GM21526 (cell line): ENCODE measurements at regions not wholly inside any gene's neighbourhood (a gene's known extent, or its start where the extent isn't known, plus 50 kb on each side); places are given as distances from the start of the nearest gene placed in this dataset.

Experiments
- ATAC-seq: cut with Tn5 transposase; IDR thresholded peaks from one replicate; pipeline ENCODE4 v1.9.1; 2021; ENCODE audit warnings: moderate library complexity; ENCODE audit not compliant: unreplicated experiment, low FRiP score

DNA sequence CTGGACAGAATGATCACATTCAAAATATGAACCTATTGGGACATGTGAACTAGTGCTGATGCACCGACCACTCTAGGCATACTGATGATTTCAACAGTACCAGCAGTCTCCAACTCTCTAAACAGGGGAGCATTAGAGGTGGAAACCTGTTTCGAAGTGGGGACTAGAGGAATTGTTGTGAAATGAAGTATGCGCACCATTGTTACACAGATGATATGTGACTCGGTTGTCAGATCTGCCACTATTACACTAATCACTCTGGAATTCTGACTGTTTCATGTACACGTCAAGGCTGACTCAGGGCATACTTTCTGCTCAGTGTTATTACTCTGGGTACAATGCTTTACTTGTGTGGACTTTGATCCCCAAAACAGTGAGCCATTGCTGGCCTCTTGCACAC lies 198.2 kb upstream of the UBE2E2 start:
- no peak for ATAC-seq

GRCh38 chr3:23017801-23018200 lies 185.3 kb upstream of the UBE2E2 start:
- no peak for ATAC-seq

DNA sequence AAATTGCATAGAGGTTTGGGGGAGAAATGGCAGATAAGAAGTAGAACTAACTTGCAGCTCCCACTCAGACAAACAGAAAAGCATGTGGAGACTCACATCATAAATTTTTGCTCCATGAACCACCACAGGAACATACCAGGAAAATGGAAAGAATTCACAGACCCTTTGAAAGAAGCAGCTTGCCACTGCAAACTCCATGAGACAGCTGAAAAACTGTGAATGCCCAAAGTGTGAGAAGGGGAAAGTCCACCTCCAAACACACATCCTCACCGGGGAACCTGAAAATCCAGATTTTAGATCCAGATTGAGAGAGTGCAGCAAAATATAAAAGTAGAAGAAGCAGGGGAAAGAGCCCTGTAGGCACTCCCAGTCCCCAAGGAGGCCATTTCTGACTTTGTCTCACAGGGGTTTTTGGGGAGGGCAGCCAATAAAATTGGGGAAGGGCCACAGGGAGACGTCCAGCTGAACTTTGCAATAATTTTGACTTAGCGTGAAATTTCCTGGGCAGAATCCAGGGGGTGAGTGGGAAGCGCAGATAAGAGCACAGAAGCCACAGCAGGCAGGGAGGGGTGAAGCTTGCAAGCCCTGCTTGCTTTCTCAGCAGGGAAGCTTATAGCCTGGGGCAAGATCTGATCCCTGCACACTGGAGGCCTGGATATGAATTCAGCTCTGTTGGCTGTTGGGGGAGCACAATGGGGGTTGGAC lies 183.4 kb upstream of the UBE2E2 start:
- ATAC-seq, result no peak

DNA sequence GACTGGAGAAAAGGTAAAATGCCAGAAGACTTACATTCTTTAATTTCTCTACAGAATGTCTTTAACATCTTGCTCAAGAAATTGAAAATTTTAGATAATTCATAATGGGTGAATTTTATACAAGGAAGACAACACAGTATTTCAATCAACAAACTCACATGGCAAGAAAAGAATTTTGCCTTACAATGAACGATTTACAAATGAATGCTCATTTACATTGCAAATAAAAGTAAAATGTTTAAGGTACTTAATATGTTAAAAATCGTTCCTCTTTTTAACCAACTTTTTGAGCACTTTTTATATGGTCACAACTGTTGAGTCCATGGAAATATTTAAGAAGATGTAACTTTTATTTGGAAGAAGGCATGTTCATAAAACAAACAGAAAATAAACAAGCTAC lies 174.8 kb upstream of the UBE2E2 start:
- ATAC-seq, result no peak

- ATAC-seq, result no peak
These were observed 174.1 kb upstream of the UBE2E2 start for GRCh38 chr3:23029001-23029400.

DNA sequence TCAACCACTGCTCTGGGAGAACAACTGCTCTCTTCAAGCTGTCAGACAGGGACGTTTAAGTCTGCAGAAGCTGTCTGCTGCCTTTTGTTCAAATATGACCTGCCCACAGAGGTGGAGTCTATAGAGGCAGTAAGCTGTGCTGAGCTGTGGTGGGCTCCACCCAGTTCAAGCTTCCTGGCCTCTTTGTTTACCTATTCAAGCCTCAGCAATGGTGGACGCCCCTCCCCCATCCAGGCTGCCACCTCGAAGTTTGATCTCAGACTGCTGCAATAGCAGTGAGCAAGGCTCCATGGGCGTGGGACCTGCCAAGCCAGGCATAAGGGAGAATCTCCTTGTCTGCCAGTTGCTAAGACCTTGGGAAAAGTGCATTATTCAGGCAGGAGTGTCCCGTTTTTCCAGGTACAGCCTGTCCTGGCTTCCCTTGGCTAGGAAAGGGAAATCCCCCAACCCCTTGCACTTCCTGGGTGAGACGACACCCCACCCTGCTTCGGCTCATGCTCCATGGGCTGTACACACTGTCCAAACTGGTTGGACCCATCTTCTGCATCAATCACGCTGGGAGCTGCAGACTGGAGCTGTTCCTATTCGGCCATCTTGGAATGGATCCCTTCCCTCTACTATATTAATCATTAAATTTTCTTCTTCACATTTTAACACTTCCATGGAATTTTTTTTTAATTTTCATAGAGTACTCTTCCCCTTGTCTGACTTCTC lies 167.0 kb upstream of the UBE2E2 start:
- no peak for ATAC-seq

DNA sequence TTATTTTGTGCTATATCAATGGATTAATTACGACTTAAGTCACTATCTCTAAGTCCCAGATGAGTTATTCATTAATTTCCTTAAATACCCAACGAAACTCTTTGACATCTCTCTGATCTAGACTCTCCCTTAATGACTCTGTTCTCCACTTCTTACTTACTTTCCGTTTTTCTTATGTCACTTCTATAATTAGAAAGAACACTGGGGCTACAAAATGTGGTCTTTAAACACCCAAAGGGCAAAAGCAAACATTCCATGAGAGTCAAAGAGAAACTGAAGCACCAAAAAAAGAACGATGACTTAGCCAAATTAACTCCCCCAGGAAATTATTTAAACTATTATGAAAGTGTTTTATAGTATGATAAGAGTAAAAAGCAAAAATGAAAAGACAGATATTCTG lies 166.4 kb upstream of the UBE2E2 start:
- ATAC-seq, result no peak

DNA sequence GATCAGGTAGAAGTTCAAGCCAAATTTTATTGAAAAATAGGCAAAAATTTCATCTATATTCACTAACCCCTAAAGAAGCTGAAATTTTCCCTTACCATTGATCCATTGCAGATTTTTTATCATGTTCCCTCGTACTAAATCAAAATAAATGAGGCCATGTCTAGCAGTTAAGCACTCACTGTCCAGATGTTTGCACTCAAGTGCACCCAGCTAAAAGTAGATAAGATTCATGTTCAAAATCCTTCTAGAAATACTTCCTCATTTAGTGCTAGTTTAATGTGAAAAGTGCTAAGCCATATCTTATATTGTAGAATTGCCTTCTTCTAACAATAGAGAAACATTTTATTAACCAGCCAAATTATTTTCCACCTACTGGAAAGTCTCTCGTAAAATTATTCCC lies 164.7 kb upstream of the UBE2E2 start:
- ATAC-seq, result no peak

GRCh38 chr3:23041918-23042696 lies 161.0 kb upstream of the UBE2E2 start:
- ATAC-seq, result no peak

GRCh38 chr3:23044463-23044862 lies 158.7 kb upstream of the UBE2E2 start:
- no peak for ATAC-seq

- ATAC-seq, result no peak
These were observed 156.6 kb upstream of the UBE2E2 start for GRCh38 chr3:23046536-23046935.

DNA sequence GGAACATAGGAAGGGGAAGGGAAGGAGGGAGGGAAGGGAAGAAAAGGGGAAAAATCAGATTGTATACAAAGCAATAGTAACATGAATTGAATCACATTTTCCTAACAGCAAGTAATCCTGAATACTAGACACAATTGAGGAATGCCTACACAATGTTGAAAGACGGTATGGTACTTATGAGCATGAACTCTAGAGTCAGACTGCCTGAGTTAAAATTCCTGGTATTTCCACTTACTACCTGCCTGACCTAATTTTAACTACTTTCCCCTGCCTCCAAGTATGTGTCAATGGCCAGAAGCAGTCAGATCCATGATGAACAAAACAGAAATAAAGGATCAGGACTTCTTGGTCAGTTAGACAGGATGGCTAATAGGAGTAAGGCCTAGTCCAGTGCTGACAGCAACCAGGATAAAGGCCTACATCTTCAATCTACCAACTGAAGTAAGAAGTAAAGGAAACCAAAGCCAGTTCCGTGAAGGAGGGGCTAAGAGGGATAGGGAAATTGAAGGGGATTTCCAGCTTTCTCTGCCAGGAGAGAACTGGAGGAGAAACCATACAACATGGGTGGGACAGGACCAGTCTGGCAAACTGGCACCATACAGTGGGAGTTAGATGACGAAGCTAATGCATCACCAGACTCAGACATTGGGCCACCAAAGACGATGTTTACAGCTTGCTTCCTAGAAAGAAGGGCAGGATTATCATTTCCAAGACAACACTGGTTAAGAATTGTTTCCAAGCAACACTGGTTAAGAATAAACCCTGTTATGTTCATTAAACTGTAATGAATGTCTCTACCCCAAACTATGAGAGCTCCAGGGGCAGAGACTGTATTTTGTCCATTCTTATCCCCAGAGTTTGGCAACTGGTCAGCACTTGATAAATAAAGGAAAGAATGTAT lies 151.6 kb upstream of the UBE2E2 start:
- ATAC-seq, result no peak

- ATAC-seq, result no peak
These were observed 150.9 kb upstream of the UBE2E2 start for GRCh38 chr3:23052208-23052607.

GRCh38 chr3:23052620-23053019 lies 150.5 kb upstream of the UBE2E2 start:
- ATAC-seq, result no peak

DNA sequence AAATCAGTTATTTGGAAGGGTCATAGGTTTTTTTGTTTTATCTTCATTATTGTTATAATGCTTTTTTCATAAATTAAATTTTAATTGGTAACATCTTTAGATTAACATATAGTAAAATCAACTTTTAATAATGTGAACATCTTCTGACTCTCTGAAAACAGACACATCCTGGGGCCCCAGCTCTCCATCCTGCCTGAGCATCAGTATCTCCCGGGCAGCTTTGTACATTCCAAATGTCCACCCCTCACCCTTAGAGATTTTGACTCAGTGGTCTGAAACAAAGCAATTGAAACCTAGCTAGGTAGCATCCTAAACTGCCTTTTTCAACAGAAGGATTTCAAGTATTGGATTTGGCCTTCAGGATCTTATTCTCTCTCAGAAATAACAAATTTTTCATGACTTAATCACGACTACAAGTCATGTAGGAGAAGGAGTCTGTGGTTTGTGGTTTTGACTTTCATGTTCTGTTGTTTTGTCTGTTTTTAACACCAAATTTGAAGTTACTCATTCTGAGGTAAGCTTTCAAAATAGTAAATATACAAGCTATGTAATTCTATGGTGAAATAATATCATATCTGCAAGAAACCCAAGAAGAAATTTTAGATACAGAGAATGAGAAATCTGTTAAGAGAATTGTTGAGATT lies 147.3 kb upstream of the UBE2E2 start:
- peak; percentile 86 for ATAC-seq

- ATAC-seq, result no peak
These were observed 140.5 kb upstream of the UBE2E2 start for GRCh38 chr3:23062582-23062981.

GRCh38 chr3:23062982-23063381 lies 140.1 kb upstream of the UBE2E2 start:
- ATAC-seq, result no peak

DNA sequence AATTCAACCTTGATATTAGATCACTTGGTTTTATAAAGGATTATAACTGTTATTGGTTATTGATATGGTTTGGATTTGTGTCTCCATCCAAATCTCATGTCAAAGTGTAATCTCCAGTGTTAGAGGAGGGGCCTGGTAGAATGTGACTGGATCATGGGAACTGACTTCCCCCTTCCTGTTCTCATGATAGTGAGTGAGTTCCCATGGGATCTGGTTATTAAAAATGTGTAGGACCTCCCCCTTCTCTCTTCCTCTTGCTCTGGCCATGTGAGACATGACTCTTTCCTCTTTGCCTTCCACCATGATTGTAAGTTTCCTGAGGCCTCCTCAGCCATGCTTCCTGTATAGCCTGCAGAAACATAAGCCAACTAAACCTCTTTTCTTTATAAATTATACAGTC lies 136.0 kb upstream of the UBE2E2 start:
- ATAC-seq, result no peak

DNA sequence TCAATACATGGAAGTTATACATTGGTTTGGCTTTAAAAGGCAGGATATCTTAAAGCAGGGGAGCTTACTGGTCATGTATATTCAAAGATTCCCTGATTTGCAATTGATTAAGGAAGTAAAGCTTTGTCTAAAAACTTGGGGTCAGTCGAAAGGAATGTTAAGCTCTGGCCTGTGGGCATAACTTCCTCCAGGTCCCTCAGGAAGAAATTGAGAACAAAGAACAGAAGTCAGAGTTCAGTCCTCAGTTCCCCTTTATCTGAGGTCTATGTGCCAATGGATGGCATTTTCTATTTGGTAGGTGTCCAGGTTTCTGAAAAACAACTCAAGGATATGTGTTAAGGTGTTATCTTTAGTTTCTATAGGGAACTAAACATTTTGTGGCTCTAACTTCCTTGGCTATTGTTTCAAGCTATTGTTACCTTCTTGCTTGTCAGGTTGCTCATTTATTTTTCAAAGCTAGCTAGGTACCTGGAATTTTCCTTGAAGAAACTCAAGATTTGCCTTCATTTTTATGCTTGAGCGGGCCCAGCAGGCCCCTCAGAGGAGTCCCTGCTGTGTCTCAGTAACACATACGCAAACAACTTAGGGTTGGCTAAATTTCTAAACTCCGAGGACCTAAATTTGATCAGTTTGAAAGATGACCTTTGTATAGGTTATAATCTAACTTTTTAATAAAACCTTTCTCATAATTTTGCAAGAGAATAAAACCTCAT lies 135.0 kb upstream of the UBE2E2 start:
- no peak for ATAC-seq
